ENCODE measurements at regions not wholly inside any gene's neighbourhood (a gene's known extent, or its start where the extent isn't known, plus 50 kb on each side); places are given as distances from the start of the nearest gene placed in this dataset.

DNA sequence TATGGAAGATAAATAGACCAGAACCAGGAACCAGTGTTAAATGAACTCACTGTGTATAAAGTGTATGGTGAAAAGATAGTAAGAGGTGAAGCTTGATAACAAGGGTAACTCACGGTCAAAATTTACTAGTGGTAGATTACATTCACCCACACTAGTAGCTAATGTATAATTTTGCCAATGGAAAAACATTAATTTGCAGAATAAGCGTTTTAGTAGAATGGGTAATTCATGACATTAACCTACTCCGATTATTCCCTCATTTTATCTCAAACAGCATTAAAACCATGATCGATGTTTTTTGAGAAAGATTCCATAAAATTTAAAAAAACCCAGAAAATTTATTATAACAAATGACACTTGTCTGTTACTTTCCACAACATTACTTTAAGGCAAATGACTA, 57.7 kb upstream of the PPP1R3A start:
- H3K4me3 ChIP-seq (replicated peaks in 1 of 3; ENCODE audit: low read depth in 2 of 3, low read length in 3 of 3): no peak overlapping the region
- no peaks in the 10 kb centered on the region for H3K9me3 ChIP-seq (replicated peaks in 1 of 2; ENCODE audit: control insufficient read depth in 1 of 2, insufficient read depth in 1 of 2, low read length in 2 of 2)
- no peak overlapping the region for H3K4me2 ChIP-seq (replicated peaks; ENCODE audit: extremely low read depth, low read length, poor library complexity, severe bottlenecking)
- H2AFZ ChIP-seq (ENCODE audit: insufficient read depth, low read depth, low read length, poor library complexity, severe bottlenecking): no peak overlapping the region
- no peaks in the 10 kb centered on the region for H3K36me3 ChIP-seq (replicated peaks in 1 of 2; ENCODE audit: control insufficient read depth in 1 of 2, insufficient read depth in 2 of 2, low read length in 2 of 2)
- peaks cover 0 to 2% (median 0%) of the 10 kb centered on the region in 3 donors for H3K27me3 Mint-ChIP-seq (ENCODE audit: low read depth in 3 of 3)
- intact Hi-C loops (cut with micrococcal nuclease): no loop called here
- no peaks in the 10 kb centered on the region for H3K4me1 Mint-ChIP-seq
- H3K4me3 Mint-ChIP-seq: no peak overlapping the region
- H3K9ac ChIP-seq (ENCODE audit: insufficient read depth, low read length, poor library complexity, severe bottlenecking): no peak overlapping the region
- no peaks in the 10 kb centered on the region for H3K36me3 Mint-ChIP-seq
- DNase-seq: no peak
- TF ChIP-seq, protein P1, sequence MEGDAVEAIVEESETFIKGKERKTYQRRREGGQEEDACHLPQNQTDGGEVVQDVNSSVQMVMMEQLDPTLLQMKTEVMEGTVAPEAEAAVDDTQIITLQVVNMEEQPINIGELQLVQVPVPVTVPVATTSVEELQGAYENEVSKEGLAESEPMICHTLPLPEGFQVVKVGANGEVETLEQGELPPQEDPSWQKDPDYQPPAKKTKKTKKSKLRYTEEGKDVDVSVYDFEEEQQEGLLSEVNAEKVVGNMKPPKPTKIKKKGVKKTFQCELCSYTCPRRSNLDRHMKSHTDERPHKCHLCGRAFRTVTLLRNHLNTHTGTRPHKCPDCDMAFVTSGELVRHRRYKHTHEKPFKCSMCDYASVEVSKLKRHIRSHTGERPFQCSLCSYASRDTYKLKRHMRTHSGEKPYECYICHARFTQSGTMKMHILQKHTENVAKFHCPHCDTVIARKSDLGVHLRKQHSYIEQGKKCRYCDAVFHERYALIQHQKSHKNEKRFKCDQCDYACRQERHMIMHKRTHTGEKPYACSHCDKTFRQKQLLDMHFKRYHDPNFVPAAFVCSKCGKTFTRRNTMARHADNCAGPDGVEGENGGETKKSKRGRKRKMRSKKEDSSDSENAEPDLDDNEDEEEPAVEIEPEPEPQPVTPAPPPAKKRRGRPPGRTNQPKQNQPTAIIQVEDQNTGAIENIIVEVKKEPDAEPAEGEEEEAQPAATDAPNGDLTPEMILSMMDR (IDR thresholded peaks at IDR 0.05): no peak
- H4K20me1 ChIP-seq (ENCODE audit: insufficient read depth, low read length): no peaks in the 10 kb centered on the region
- H3K27ac ChIP-seq (ENCODE audit: low read depth in 1 of 2, low read length in 2 of 2): no peak overlapping the region
- H3K9me3 Mint-ChIP-seq: peaks cover 0 to 5% (median 0%) of the 10 kb centered on the region in 7 donors
- H3K27me3 ChIP-seq (ENCODE audit: control insufficient read depth in 2 of 2, insufficient read depth in 2 of 2, low read length in 2 of 2): no peaks in the 10 kb centered on the region
- no peaks in the 10 kb centered on the region for H3K4me1 ChIP-seq (ENCODE audit: control insufficient read depth in 1 of 2, insufficient read depth in 2 of 2, low read length in 2 of 2)
- no peaks in the 10 kb centered on the region for H3K79me2 ChIP-seq (ENCODE audit: insufficient read depth, low read length)
- no CpG with 5 or more reads among the region's 4 CpGs for WGBS (ENCODE audit: insufficient coverage)
- no peak overlapping the region for H3K27ac Mint-ChIP-seq

DNA sequence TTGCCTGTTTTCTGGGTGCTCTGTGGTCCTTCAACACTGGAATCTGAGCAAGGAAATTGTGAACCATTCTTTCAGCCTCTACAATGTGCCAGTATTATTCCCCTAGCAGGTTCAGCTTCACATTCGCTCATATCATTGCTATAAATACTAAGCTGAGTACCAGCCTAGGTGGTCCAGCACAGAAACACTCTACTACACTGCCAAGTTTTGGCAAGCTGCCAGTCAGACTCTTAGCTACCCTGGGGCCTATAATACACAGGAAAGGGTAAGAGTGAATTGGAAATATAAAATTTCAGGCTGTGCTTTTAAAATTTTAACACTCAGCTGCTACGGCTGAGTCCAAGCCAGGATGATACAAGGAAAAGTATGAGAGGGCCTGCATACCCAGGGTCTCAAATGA, 49.9 kb upstream of the PPP1R3A start:
- Histone ChIP-seq H3K27ac (ENCODE audit: low read depth in 1 of 2, low read length in 2 of 2) (no peak overlapping the region), H3K36me3 (replicated peaks in 1 of 2; ENCODE audit: control insufficient read depth in 1 of 2, insufficient read depth in 2 of 2, low read length in 2 of 2) (no peaks in the 10 kb centered on the region), H3K9me3 (replicated peaks in 1 of 2; ENCODE audit: control insufficient read depth in 1 of 2, insufficient read depth in 1 of 2, low read length in 2 of 2) (no peaks in the 10 kb centered on the region), H3K4me3 (replicated peaks in 1 of 3; ENCODE audit: low read depth in 2 of 3, low read length in 3 of 3) (no peak overlapping the region), H4K20me1 (ENCODE audit: insufficient read depth, low read length) (no peaks in the 10 kb centered on the region), H3K9ac (ENCODE audit: insufficient read depth, low read length, poor library complexity, severe bottlenecking) (no peak overlapping the region), H3K4me1 (ENCODE audit: control insufficient read depth in 1 of 2, insufficient read depth in 2 of 2, low read length in 2 of 2) (no peaks in the 10 kb centered on the region), H2AFZ (ENCODE audit: insufficient read depth, low read depth, low read length, poor library complexity, severe bottlenecking) (no peak overlapping the region), H3K4me2 (replicated peaks; ENCODE audit: extremely low read depth, low read length, poor library complexity, severe bottlenecking) (no peak overlapping the region), H3K79me2 (ENCODE audit: insufficient read depth, low read length) (no peaks in the 10 kb centered on the region), H3K27me3 (ENCODE audit: control insufficient read depth in 2 of 2, insufficient read depth in 2 of 2, low read length in 2 of 2) (no peaks in the 10 kb centered on the region)
- Mint-ChIP-seq H3K4me1 (no peaks in the 10 kb centered on the region), H3K36me3 (no peaks in the 10 kb centered on the region), H3K4me3 (no peak overlapping the region), H3K9me3 (peaks cover 0 to 9% (median 3%) of the 10 kb centered on the region in 7 donors), H3K27me3 (ENCODE audit: low read depth in 3 of 3) (no peaks in the 10 kb centered on the region), H3K27ac (no peak overlapping the region)
- intact Hi-C loops (cut with micrococcal nuclease): no loop called here
- DNase-seq: no peak
- TF ChIP-seq, protein P1 (IDR thresholded peaks at IDR 0.05): no peak
- WGBS (ENCODE audit: insufficient coverage): 0% methylated on average over 1 of the region's 2 CpGs
